ENCODE measurements at regions not wholly inside any gene's neighbourhood (a gene's known extent, or its start where the extent isn't known, plus 50 kb on each side); places are given as distances from the start of the nearest gene placed in this dataset.

- no peaks in the 10 kb centered on the region for H3K4me1 ChIP-seq (ENCODE audit: control insufficient read depth, insufficient read depth, low read length, poor library complexity, severe bottlenecking)
- Mint-ChIP-seq H3K27ac (no peak overlapping the region), H3K27me3 (no peaks in the 10 kb centered on the region)
These were observed 119.0 kb downstream of the RMI2 start for GRCh38 chr16:11464241-11464640.

DNA sequence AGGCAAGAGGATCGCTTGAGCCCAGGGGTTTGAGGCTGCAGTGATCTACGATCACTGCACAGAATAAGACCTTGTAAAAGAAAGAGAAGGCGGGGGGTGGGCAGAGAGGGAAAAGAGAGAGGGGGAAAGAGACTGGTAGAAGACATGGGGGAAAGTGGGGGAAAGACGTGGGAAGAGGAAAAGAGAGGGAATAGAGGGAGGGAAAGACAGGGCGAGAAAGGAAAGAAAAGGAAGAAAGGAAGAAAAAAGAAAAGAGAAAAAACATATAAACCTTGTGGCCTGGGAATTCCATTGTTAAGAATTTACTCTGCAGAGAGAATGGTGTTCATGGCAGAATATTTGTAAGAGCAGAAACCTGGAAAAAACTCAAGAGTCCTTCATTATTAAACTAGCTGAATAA, 120.4 kb downstream of the RMI2 start:
- ATAC-seq (ENCODE audit: low read depth in 2 of 2) = no peak
- peaks cover 4% of the 10 kb centered on the region for H3K27me3 Mint-ChIP-seq
- Histone ChIP-seq H3K27me3 (ENCODE audit: control insufficient read depth, insufficient read depth, low read length) (no peaks in the 10 kb centered on the region), H3K9me3 (ENCODE audit: control insufficient read depth in 2 of 2, low read length in 2 of 2) (no peaks in the 10 kb centered on the region), H3K27ac (ENCODE audit: insufficient read depth, low read length, poor library complexity, severe bottlenecking) (no peak overlapping the region), H3K4me1 (ENCODE audit: control insufficient read depth, insufficient read depth, low read length, poor library complexity, severe bottlenecking) (no peaks in the 10 kb centered on the region), H3K36me3 (ENCODE audit: control insufficient read depth, insufficient read depth, low read length) (no peaks in the 10 kb centered on the region), H3K4me3 (ENCODE audit: low read depth, low read length) (no peak overlapping the region)
- DNase-seq = no peak
- H3K36me3 Mint-ChIP-seq = no peaks in the 10 kb centered on the region
- H3K4me1 Mint-ChIP-seq = no peaks in the 10 kb centered on the region
- H3K27ac Mint-ChIP-seq = no peak overlapping the region
- H3K9me3 Mint-ChIP-seq = no peaks in the 10 kb centered on the region
- H3K4me3 Mint-ChIP-seq = no peak overlapping the region

More at GRCh38 chr16:11464241-11464640, 119.0 kb downstream of the RMI2 start:
- Histone ChIP-seq H3K9me3 (ENCODE audit: control insufficient read depth in 2 of 2, low read length in 2 of 2) (no peaks in the 10 kb centered on the region), H3K27me3 (ENCODE audit: control insufficient read depth, insufficient read depth, low read length) (no peaks in the 10 kb centered on the region), H3K36me3 (ENCODE audit: control insufficient read depth, insufficient read depth, low read length) (no peaks in the 10 kb centered on the region), H3K4me3 (ENCODE audit: low read depth, low read length) (no peak overlapping the region), H3K27ac (ENCODE audit: insufficient read depth, low read length, poor library complexity, severe bottlenecking) (no peak overlapping the region)
- no peak for ATAC-seq (ENCODE audit: low read depth in 2 of 2)
- Mint-ChIP-seq H3K36me3 (no peaks in the 10 kb centered on the region), H3K4me1 (no peaks in the 10 kb centered on the region), H3K4me3 (no peak overlapping the region), H3K9me3 (no peaks in the 10 kb centered on the region)
- DNase-seq = no peak

DNA sequence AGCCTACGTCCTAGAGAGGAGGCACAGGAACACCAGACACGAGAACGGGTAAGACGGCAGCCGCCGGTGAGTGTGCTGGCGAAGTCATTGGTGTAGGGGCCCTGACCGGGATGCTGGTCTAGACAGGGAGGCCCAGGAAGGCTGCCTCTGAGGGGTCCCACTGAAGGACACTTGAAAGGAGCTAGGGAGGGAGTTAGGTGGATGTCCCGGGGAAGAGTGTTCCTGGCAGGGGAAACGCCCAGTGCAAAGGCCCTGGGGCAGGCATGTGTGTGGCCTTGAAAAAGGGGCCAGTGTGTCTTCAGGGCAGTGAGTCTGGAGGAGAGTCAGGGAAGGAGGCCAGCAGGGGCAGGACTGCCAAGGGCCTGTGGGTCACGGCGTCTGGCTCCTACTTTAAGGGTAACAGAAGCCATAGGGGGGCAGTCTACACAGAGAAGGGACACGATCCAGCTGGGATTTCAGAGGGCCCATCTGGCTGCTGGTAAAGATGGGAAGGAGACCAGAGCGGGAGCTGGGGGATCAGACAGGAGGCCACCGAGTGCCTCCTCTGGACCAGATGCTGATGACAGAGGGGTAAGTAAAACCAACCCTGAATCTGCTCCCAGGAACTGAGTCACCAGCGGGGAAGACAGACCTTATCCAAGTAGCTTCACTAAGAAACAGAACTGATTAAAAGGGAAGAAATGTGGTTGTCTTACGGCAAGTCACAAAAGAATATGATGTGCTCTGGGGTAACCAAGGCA, 115.9 kb downstream of the LITAF start:
- Mint-ChIP-seq H3K9me3 (no peaks in the 10 kb centered on the region), H3K27ac (no peak overlapping the region), H3K36me3 (no peaks in the 10 kb centered on the region), H3K4me1 (no peaks in the 10 kb centered on the region), H3K27me3 (peaks cover 4% of the 10 kb centered on the region), H3K4me3 (no peak overlapping the region)
- Histone ChIP-seq H3K4me1 (ENCODE audit: control insufficient read depth, insufficient read depth, low read length, poor library complexity, severe bottlenecking) (no peaks in the 10 kb centered on the region), H3K4me3 (ENCODE audit: low read depth, low read length) (no peak overlapping the region), H3K9me3 (ENCODE audit: control insufficient read depth in 2 of 2, low read length in 2 of 2) (no peaks in the 10 kb centered on the region), H3K27ac (ENCODE audit: insufficient read depth, low read length, poor library complexity, severe bottlenecking) (no peak overlapping the region), H3K27me3 (ENCODE audit: control insufficient read depth, insufficient read depth, low read length) (no peaks in the 10 kb centered on the region), H3K36me3 (ENCODE audit: control insufficient read depth, insufficient read depth, low read length) (no peaks in the 10 kb centered on the region)
- ATAC-seq (ENCODE audit: low read depth in 2 of 2) (no peak), DNase-seq (no peak)

DNA sequence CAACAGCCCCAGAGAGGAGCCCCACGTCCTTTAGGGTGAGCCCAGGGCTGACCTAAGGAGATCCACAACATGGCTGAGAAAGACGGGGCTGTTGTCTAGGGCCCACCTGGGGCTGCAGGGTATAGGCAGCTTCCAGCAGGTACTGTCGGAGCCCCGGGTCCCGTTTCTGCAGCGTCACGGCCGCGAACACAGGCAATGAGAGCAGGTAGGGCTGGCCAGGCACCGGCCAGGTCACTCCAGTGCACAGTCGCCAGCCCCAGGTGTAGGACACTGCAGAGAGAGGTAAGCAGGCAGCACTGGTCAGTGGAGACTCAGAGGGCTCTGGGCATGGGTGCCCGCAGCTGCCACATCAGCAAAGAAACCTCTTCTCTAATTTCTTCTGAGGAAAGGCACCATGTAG, 115.2 kb downstream of the LITAF start:
- H3K36me3 Mint-ChIP-seq = no peaks in the 10 kb centered on the region
- peaks cover 4% of the 10 kb centered on the region for H3K27me3 Mint-ChIP-seq
- DNase-seq (no peak), ATAC-seq (ENCODE audit: low read depth in 2 of 2) (no peak)
- no peaks in the 10 kb centered on the region for H3K9me3 ChIP-seq (ENCODE audit: control insufficient read depth in 2 of 2, low read length in 2 of 2)
- no peak overlapping the region for H3K27ac Mint-ChIP-seq
- H3K4me1 ChIP-seq (ENCODE audit: control insufficient read depth, insufficient read depth, low read length, poor library complexity, severe bottlenecking) = no peaks in the 10 kb centered on the region
- H3K9me3 Mint-ChIP-seq = peaks cover 0 to 2% (median 0%) of the 10 kb centered on the region in 7 donors
- H3K4me3 Mint-ChIP-seq = no peak overlapping the region
- H3K4me1 Mint-ChIP-seq = no peaks in the 10 kb centered on the region
- H3K27ac ChIP-seq (ENCODE audit: insufficient read depth, low read length, poor library complexity, severe bottlenecking) = no peak overlapping the region
- H3K4me3 ChIP-seq (ENCODE audit: low read depth, low read length) = no peak overlapping the region
- no peaks in the 10 kb centered on the region for H3K27me3 ChIP-seq (ENCODE audit: control insufficient read depth, insufficient read depth, low read length)
- no peaks in the 10 kb centered on the region for H3K36me3 ChIP-seq (ENCODE audit: control insufficient read depth, insufficient read depth, low read length)

DNA sequence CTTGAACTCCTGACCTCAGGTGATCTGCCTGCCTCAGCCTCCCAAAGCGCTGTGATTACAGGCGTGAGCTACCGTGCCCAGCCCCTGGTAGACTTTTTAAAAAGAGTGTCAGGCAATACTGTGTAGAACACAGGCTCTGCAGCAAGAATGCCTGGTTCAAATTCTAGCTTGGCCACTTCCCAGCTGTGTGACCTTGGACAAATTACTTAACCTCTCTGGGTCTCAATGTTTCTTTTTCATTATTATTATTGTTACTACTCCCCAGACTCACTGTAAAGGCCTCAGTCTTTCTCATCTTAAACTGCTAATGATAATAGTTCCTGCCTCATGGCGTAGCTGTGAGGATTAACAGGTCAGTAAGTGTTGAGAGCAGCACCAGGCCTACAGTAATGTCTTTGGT, 114.3 kb downstream of the LITAF start:
- H3K36me3 Mint-ChIP-seq = no peaks in the 10 kb centered on the region
- no peak overlapping the region for H3K4me3 Mint-ChIP-seq
- no peaks in the 10 kb centered on the region for H3K4me1 Mint-ChIP-seq
- peaks cover 0 to 2% (median 0%) of the 10 kb centered on the region in 7 donors for H3K9me3 Mint-ChIP-seq
- Histone ChIP-seq H3K36me3 (ENCODE audit: control insufficient read depth, insufficient read depth, low read length) (no peaks in the 10 kb centered on the region), H3K27me3 (ENCODE audit: control insufficient read depth, insufficient read depth, low read length) (no peaks in the 10 kb centered on the region), H3K9me3 (ENCODE audit: control insufficient read depth in 2 of 2, low read length in 2 of 2) (no peaks in the 10 kb centered on the region), H3K27ac (ENCODE audit: insufficient read depth, low read length, poor library complexity, severe bottlenecking) (no peak overlapping the region), H3K4me1 (ENCODE audit: control insufficient read depth, insufficient read depth, low read length, poor library complexity, severe bottlenecking) (no peaks in the 10 kb centered on the region), H3K4me3 (ENCODE audit: low read depth, low read length) (no peak overlapping the region)
- ATAC-seq (ENCODE audit: low read depth in 2 of 2) (no peak), DNase-seq (no peak)
- H3K27me3 Mint-ChIP-seq = peaks cover 4% of the 10 kb centered on the region
- H3K27ac Mint-ChIP-seq = no peak overlapping the region

GRCh38 chr16:11472851-11473250, 113.9 kb downstream of the LITAF start:
- Mint-ChIP-seq H3K36me3 (no peaks in the 10 kb centered on the region), H3K4me3 (no peak overlapping the region), H3K27ac (no peak overlapping the region), H3K4me1 (no peaks in the 10 kb centered on the region), H3K27me3 (peaks cover 4% of the 10 kb centered on the region), H3K9me3 (peaks cover 0 to 2% (median 0%) of the 10 kb centered on the region in 7 donors)
- ATAC-seq (ENCODE audit: low read depth in 2 of 2) (no peak), DNase-seq (no peak)
- no peaks in the 10 kb centered on the region for H3K36me3 ChIP-seq (ENCODE audit: control insufficient read depth, insufficient read depth, low read length)
- H3K4me3 ChIP-seq (ENCODE audit: low read depth, low read length) = no peak overlapping the region
- H3K27ac ChIP-seq (ENCODE audit: insufficient read depth, low read length, poor library complexity, severe bottlenecking) = no peak overlapping the region
- no peaks in the 10 kb centered on the region for H3K9me3 ChIP-seq (ENCODE audit: control insufficient read depth in 2 of 2, low read length in 2 of 2)
- H3K4me1 ChIP-seq (ENCODE audit: control insufficient read depth, insufficient read depth, low read length, poor library complexity, severe bottlenecking) = no peaks in the 10 kb centered on the region
- H3K27me3 ChIP-seq (ENCODE audit: control insufficient read depth, insufficient read depth, low read length) = no peaks in the 10 kb centered on the region

DNA sequence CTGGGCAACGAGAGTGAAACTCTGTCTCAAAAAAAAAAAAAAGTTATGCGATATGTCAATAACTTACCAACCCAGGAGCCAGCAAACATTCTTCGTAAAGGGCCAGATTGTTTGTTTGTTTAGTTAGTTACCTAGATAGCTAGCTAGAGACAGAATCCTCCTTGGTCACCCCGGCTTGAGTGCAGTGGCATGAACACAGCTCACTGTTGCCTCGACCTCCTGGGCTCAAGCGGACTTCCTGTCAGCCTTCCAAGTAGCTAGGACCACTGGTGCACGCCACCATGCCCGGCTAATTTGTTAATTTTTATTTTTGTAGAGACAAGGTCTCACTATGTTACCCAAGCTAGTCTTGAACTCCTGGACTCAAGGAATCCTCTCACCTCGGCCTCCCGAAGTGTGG, 113.0 kb downstream of the LITAF start:
- ATAC-seq (ENCODE audit: low read depth in 2 of 2) (no peak), DNase-seq (no peak)
- no peaks in the 10 kb centered on the region for H3K36me3 ChIP-seq (ENCODE audit: control insufficient read depth, insufficient read depth, low read length)
- no peaks in the 10 kb centered on the region for H3K9me3 ChIP-seq (ENCODE audit: control insufficient read depth in 2 of 2, low read length in 2 of 2)
- H3K27me3 ChIP-seq (ENCODE audit: control insufficient read depth, insufficient read depth, low read length) = no peaks in the 10 kb centered on the region
- no peak overlapping the region for H3K27ac Mint-ChIP-seq
- H3K4me3 Mint-ChIP-seq = no peak overlapping the region
- peaks cover 0 to 2% (median 0%) of the 10 kb centered on the region in 7 donors for H3K9me3 Mint-ChIP-seq
- no peaks in the 10 kb centered on the region for H3K4me1 Mint-ChIP-seq
- no peaks in the 10 kb centered on the region for H3K4me1 ChIP-seq (ENCODE audit: control insufficient read depth, insufficient read depth, low read length, poor library complexity, severe bottlenecking)
- H3K4me3 ChIP-seq (ENCODE audit: low read depth, low read length) = no peak overlapping the region
- peaks cover 4% of the 10 kb centered on the region for H3K27me3 Mint-ChIP-seq
- no peak overlapping the region for H3K27ac ChIP-seq (ENCODE audit: insufficient read depth, low read length, poor library complexity, severe bottlenecking)
- peaks cover under 1% of the 10 kb centered on the region for H3K36me3 Mint-ChIP-seq

GRCh38 chr16:11474617-11475291, 112.0 kb downstream of the LITAF start:
- Mint-ChIP-seq H3K9me3 (peaks cover 0 to 2% (median 0%) of the 10 kb centered on the region in 7 donors), H3K27ac (peak overlapping the region in 1 of 3 donors; percentile 67), H3K4me1 (no peaks in the 10 kb centered on the region), H3K36me3 (peaks cover 4% of the 10 kb centered on the region), H3K27me3 (peaks cover 4% of the 10 kb centered on the region), H3K4me3 (no peak overlapping the region)
- DNase-seq (no peak), ATAC-seq (ENCODE audit: low read depth in 2 of 2) (no peak)
- Histone ChIP-seq H3K36me3 (ENCODE audit: control insufficient read depth, insufficient read depth, low read length) (no peaks in the 10 kb centered on the region), H3K27me3 (ENCODE audit: control insufficient read depth, insufficient read depth, low read length) (no peaks in the 10 kb centered on the region), H3K4me1 (ENCODE audit: control insufficient read depth, insufficient read depth, low read length, poor library complexity, severe bottlenecking) (no peaks in the 10 kb centered on the region), H3K4me3 (ENCODE audit: low read depth, low read length) (no peak overlapping the region), H3K9me3 (ENCODE audit: control insufficient read depth in 2 of 2, low read length in 2 of 2) (no peaks in the 10 kb centered on the region), H3K27ac (ENCODE audit: insufficient read depth, low read length, poor library complexity, severe bottlenecking) (no peak overlapping the region)

All from CD4-positive, CD25-positive, alpha-beta regulatory T cell (primary cell).